ENCODE measurements at regions not wholly inside any gene's neighbourhood (a gene's known extent, or its start where the extent isn't known, plus 50 kb on each side); places are given as distances from the start of the nearest gene placed in this dataset.

GRCh38 chr13:90526711-90527110, 820.8 kb upstream of the MIR17HG start:
- DNase-seq: no peak

- no peak for DNase-seq
Measured at GRCh38 chr13:90531744-90532143, 815.7 kb upstream of the MIR17HG start.

DNA sequence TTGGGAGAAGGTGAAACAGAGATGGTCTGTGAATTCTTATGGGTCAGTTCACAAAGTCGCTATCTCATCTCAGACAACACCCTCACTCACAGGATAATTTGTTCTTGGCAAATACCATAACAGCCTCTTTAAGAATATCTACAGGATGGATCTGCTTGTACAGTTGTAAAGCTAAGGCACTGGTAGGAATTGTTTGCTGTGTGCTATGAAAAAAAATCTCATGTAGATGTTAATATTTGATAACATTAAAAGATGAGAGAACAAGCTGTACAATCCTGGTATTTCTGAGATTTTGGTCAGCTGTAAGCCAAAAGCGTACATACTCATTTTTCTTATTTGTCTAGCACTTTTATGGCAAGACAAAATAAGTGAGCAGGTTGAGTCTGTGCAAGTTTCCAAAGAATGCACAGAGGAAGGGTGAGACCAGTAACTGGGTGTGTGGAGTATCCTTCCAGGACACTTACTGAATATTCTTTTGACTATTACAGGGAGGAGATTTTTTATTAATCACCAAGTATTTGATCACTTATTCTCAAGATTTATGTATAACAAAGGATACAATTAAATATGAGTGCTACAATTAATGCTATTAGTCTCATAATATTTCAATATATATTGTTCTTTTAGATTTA, 814.5 kb upstream of the MIR17HG start:
- no peak for DNase-seq

DNA sequence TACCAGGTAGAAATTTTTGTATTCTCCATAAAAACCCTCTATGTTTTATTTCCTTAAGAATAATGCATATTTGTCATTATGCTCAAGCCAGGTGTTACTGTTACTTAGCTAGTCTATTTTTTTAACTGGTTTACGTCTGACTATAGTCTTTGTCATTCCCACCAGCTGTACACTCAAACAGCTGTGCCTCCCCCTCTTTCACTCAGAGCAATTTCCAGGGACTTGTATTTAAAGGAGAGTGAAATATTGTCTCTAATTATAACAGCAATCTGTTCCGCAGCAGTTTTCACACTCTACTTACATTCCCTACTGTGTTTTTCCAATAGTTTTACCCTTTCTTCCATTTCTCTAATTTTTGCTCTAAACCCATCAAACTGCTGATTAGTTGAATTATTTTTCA, 813.6 kb upstream of the MIR17HG start:
- no peak for DNase-seq

DNA sequence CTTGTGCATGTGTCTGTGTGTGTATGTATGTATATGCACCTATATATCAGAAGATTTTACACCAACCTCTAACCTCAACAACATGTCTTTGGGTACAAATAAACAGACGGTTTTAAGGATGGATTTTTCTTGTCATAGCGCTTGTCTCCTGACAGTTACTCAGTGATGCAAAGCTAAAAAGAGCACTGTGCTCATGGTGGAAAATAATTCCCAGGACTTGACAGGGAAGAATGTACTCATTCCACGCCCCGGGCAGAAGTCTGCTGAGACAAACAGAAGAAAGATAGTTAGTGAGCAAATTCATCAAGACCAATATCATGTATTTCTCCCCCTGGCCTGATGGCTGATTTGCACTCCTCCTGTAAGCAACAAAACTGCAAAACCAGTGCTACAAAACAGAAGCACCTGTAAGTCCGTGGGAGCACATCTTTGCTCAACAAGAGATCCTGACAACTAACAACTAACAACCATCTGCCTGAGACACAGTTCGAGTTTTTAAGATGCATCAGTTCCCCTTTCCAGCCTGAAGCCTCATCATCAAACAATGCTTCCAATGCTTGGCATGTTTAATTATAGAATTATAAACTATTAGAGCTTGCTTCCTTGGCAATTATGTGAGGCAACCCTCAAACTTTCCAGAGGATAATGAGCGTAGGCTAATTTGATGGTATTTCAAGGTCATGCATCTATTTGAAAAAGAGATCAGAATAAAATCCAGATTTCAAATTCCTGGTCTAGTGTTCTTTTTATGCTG, 812.7 kb upstream of the MIR17HG start:
- DNase-seq: no peak

DNA sequence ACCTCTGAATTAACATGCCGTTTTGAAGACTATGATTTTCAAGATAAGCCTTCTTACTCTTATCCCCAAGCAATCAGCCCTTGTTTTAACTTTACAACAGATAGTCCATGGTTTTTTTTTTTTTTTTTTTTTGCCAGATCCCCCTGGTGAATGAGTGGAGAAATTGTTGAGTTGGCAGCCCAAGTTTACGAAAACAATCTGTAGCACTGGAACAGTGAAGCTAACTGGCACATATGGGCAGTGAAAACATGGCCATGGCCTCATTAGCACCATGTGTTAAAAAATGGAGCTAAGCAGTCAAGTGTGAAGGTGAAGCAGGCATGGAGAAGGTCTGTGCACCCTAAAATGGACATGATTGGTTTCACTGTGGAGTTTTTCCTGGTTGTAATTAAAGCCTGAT, 812.1 kb upstream of the MIR17HG start:
- no peak for DNase-seq

- DNase-seq: no peak
Measured at GRCh38 chr13:90538063-90538462, 809.4 kb upstream of the MIR17HG start.

DNA sequence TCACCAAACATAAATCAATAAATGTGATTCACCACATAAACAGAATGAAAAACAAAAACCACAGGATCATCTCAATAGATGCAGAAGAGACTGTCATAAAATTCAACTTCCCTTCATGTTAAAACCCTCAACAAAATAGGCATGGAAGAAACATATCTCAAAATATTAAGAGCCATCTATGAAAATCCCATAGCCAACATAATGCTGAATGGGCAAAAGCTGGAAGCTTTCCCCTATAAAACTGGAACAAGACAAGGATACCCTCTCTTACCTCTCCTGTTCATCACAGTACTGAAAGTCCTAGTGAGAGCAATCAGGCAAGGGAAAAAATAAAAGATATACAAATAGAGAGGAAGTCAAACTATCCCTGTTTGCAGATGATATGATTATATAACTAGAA, 806.1 kb upstream of the MIR17HG start:
- DNase-seq: no peak

DNA sequence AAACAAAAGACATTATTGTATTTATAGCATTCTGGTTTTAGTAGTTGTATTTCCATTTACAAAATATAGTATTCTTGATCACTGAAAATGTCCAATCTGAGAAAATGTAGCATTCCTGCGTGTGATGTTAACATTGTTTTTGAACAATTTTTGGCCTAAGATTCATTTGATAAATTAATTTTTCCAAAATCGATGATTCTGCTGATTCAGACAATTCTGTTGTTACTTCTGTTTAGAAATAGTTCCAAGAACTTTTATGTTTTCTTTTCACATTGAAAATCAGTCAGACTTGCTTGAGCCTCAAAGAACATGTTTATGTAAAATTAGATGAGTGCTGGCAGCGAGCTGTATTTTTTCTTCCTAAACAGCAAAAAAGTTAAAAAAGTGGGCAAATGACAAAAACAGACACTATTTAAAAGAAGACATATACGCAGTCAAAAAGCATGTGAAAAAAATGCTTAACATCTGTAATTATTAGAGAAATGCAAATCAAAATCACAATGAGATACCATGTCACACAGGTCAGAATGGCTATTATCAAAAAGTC, 804.5 kb upstream of the MIR17HG start:
- DNase-seq: no peak

DNA sequence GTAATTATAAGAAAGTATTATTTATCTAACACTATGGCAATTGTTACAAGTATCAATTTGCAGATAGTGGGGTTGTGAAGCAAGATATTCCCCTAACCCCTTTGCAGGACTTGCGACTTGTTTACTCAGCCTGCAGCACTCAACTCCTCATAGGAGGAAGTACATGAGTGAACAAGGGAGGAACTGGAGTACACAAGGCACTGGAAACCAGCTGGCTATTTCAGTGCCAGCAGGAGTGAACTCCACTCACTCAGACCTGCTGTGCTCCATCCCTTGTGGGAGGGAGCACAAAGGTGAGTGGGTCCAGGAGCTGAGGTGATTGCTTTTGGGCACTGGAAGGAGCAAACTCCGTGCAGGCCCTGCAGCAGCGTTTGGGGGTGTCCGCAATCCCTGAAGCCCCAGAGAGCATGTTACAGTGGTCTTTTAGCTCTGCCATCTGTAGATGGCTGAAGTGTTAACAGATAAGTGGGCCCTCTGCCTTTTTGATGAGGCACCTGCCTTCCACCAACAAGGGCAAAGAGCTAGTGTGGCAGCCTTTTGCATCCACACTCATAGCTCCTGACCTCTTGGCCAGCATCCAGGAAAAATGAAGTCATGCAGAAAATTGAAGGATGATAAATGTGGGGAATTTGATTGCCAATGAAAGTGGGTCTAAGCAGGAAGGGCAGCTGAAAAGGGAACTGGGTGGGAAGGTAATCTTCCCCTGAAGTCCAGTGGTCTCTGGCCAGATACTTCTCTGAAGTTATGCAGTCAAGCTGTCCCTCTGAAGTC, 802.2 kb upstream of the MIR17HG start:
- DNase-seq: no peak

DNA sequence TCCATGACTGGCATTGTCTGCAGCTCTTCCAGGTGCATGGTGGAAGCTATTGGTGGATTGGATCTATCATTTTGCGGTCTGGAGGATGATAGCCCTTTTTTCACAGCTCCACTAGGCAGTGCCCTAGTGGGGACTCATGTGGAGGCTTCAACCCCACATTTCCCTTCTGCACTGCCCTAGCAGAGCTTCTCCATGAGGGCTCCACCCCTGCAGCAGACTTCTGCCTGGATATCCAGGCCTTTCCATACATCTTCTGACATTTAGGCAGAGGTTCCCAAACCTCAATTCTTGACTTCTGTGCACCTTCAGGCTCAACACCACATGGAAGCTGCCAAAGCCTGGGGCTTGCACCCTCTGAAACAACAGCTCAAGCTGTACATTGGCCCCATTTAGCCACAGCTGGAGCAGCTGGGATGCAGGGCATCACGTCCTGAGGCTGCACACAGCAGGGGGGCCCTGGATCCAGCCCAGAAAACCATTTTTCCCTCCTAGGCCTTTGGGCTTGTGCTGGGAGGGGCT, 800.2 kb upstream of the MIR17HG start:
- no peak for DNase-seq

GRCh38 chr13:90551253-90551652, 796.2 kb upstream of the MIR17HG start:
- no peak for DNase-seq

GRCh38 chr13:90552702-90553101, 794.8 kb upstream of the MIR17HG start:
- DNase-seq: no peak

DNA sequence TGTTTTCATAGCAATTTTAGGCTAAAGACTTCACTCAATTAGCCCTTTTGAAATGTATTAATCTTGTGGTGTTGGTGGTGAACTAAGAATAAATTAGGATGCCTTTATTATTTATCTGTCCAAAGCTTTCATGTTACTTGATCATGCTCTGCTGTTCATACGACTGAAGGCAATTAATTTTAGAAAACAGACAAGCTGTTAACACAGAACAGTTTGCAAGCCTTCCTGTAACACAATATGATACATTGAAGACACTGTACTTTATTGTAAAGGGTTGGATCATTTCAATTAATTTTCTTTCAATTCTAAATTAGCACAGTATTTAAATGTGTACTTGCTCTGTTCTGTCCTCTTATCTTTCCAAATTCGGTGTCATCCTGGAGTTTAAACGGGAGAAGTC, 794.3 kb upstream of the MIR17HG start:
- DNase-seq: no peak

- no peak for DNase-seq
Measured at GRCh38 chr13:90557626-90558025, 789.9 kb upstream of the MIR17HG start.

GRCh38 chr13:90562443-90562842, 785.0 kb upstream of the MIR17HG start:
- DNase-seq: peak; percentile 22

DNA sequence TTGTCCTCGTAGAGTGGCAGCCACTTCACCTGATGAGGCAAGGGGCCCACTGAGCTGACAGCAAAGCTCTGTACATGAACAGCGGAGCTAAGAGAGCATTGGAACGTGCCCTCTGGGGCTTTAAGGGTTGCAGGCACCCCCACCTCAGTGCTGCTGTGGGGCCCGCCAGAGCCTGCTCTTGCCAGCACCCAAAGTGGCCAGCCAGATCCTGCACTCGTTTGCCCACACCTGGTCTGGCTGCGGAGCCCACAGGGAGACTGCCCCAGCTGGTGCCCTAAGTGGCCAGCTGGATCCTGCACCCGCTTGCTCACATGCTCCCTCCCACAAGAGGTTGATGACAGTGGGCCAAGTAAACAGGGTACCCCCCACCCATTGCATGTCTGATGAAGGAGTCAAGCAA, 783.4 kb upstream of the MIR17HG start:
- no peak for DNase-seq

GRCh38 chr13:90564566-90564965, 782.9 kb upstream of the MIR17HG start:
- no peak for DNase-seq

DNA sequence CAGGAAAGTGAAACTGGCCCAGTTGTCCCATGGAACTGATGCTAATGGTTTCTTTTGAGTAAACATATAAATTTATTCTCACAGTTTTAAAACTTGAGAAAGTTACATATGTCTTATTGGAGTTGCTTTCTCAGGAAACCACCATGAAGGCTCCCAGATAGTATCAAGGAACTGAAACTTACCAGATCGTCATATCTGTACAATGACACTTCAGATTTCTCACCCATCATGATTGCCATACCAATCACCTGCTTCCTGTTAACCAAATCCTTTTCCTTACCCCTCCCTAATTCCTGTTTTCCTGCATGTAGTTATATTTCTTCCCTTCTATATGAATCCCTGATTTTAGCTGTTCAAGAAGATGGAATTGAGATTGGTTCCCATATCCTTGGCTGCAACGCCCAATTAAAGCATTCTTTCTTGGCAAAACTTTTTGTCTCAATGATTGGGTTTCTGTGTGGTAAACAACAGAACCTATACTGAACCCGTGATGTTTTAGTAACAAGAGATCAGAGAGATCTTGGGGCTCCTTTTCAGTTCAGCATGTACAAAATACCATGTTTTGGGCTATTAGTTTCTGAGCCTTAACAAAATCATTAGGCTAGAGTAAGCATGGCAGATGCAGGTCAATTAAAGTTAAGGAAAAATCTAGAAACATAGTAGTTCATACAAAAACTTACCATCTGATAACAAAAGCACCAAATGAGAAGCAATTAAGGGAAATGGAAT, 781.3 kb upstream of the MIR17HG start:
- no peak for DNase-seq

- DNase-seq: no peak
Measured at GRCh38 chr13:90568165-90568564, 779.3 kb upstream of the MIR17HG start.

DNA sequence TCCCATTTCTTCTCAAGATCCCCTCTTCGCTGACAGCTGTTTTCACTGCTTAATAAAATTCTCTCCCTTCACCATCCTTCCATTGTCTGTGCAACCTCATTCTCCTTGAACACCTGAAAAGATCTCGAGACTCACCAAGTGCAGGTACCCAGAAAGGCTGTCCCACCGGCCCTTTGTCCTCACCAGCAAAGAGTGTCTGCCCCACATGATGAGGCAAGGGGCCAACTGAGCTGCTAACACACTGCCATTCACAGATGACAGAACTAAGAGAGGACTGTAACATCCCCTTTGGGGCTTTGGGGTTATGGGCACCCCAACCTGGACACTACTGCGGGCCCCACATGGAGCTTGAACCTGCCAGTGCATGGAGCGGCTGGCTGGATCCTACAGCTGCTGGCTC, 771.4 kb upstream of the MIR17HG start:
- DNase-seq: no peak

DNA sequence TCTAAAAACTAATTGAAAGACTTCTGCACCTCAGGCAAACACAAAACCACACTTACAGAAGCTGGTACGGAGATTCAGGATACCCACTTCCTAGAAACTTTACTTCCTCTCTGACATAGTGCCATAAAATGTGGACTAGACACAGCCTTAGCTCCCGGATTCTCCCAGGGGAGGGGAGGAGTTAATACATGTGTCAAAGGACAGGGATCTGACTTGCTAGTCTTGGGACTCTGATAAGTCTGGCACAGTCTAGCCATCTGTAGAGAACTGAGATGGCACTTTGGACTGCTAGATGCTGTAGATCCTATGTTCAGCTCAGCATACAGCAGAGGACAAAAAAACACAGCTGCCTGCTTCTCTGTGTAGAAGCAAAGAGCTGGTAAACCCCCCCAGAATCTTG, 769.8 kb upstream of the MIR17HG start:
- DNase-seq: no peak

DNA sequence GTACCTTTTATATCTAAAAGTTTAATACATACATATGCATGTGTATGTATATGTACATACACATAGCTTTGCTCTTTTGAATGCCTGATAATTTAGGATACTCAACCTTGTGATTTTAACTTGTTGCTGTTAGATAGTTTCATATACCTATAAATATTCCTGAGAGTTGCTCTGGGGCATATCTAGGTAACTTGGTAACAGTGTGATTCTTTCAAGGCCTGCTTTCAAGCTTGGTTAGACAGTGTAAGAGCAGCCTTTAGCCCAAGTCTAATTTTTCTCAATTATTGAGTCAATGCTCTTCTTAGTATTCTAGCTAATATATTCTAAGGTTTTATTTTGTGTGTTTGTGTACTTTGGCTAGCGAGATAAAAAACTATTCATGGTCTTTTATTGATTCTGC, 762.1 kb upstream of the MIR17HG start:
- DNase-seq: no peak

Measured in DMS79 (cell line).